Hepatocyte (in vitro differentiated cells): ENCODE measurements at regions not wholly inside any gene's neighbourhood (a gene's known extent, or its start where the extent isn't known, plus 50 kb on each side); places are given as distances from the start of the nearest gene placed in this dataset.

ENCODE experiments used
- DNase-seq: peaks from one replicate; pipeline ENCODE4 v3.0.0-alpha.2; 2016; ENCODE audit warnings: low spot score
- H2AFZ ChIP-seq: fragments of 200-600 bp; sonication (generic); 2 replicates; pipeline ENCODE4 v1.6.0; 2016; ENCODE audit warnings: antibody characterized with exemption, mild to moderate bottlenecking
- H3K27ac ChIP-seq: fragments of 200-600 bp; sonication (generic); 2 replicates; pipeline ENCODE4 v1.5.1; 2016; ENCODE audit warnings: mild to moderate bottlenecking
- H3K27me3 ChIP-seq: fragments of 200-600 bp; sonication (generic); 2 replicates; pipeline ENCODE4 v1.6.1; 2016
- H3K36me3 ChIP-seq: fragments of 200-600 bp; sonication (generic); replicated peaks from 2 replicates; pipeline ENCODE4 v1.5.1; 2016; ENCODE audit warnings: low read depth; ENCODE audit not compliant: insufficient read depth
- H3K4me1 ChIP-seq: fragments of 200-600 bp; sonication (generic); 2 replicates; pipeline ENCODE4 v1.5.1; 2016; ENCODE audit warnings: mild to moderate bottlenecking, moderate library complexity; ENCODE audit not compliant: insufficient read depth
- H3K4me2 ChIP-seq: fragments of 200-600 bp; sonication (generic); 2 replicates; pipeline ENCODE4 v1.6.0; 2016
- H3K4me3 ChIP-seq: fragments of 200-600 bp; sonication (generic); 2 replicates; pipeline ENCODE4 v1.5.1; 2016; ENCODE audit warnings: mild to moderate bottlenecking
- H3K79me2 ChIP-seq: fragments of 200-600 bp; sonication (generic); 2 replicates; pipeline ENCODE4 v1.6.0; 2017; ENCODE audit warnings: mild to moderate bottlenecking
- H3K9me2 ChIP-seq: fragments of 200-600 bp; sonication (generic); replicated peaks from 2 replicates; pipeline ENCODE4 v1.6.0; 2017; ENCODE audit warnings: mild to moderate bottlenecking; ENCODE audit not compliant: insufficient read depth
- H3K9me3 ChIP-seq: fragments of 200-600 bp; sonication (generic); 2 replicates; pipeline ENCODE4 v1.5.1; 2016; ENCODE audit warnings: low read depth, mild to moderate bottlenecking
- H4K20me1 ChIP-seq: fragments of 200-600 bp; sonication (generic); 2 replicates; pipeline ENCODE4 v1.6.0; 2016; ENCODE audit warnings: mild to moderate bottlenecking; ENCODE audit not compliant: insufficient read depth, poor library complexity, severe bottlenecking
- EZH2 ChIP-seq: fragments of 200-600 bp; sonication (generic); IDR thresholded peaks from 2 replicates; pipeline ENCODE4 v1.6.1; 2016; ENCODE audit warnings: antibody characterized with exemption, mild to moderate bottlenecking, borderline replicate concordance
- EZH2phosphoT487 ChIP-seq: fragments of 200-600 bp; sonication (generic); IDR thresholded peaks from one replicate; pipeline ENCODE4 v1.6.1; 2018; ENCODE audit warnings: antibody characterized with exemption, mild to moderate bottlenecking, low read depth, moderate library complexity; ENCODE audit not compliant: unreplicated experiment, severe bottlenecking
- WGBS: methylation state at CpG from one replicate; pipeline ENCODE4 v1.1.6; 2016; ENCODE audit warnings: low lambda C conversion rate; ENCODE audit errors: missing lambda C conversion rate; 5-methylcytosine and 5-hydroxymethylcytosine counted together
- TF ChIP-seq, protein P1 (sequence below): fragments of 200-600 bp; sonication (generic); IDR thresholded peaks from 2 replicates; pipeline ENCODE4 v1.5.1; 2016; ENCODE audit warnings: antibody characterized with exemption, mild to moderate bottlenecking; ENCODE audit not compliant: poor library complexity

DNA sequence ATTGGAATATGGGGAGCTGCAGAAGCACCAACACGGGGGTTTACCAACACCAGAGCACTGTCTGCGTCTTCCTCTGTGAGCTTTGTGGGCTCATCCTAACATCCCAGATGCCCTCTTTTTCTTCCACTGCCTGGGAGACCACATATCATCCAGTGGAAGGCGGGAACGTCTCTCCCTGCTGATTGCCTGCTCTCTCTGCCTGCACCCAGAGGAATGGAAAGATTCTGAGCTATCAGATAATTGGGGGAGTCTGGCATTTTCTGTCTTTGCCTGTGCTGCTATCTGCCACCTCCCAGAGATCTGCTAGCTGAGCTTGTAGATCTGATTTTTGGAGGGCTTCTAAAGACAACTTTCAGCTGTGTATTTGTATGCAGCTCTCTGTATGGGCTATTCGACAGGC lies 166.2 kb upstream of the PLXNA2 start:
- H3K27me3 ChIP-seq, result no peaks in the 10 kb centered on the region
- no peaks in the 10 kb centered on the region for H4K20me1 ChIP-seq
- DNase-seq, result no peak
- H3K36me3 ChIP-seq, result no peaks in the 10 kb centered on the region
- H3K4me2 ChIP-seq, result no peak overlapping the region
- no peak overlapping the region for H3K4me3 ChIP-seq
- no peaks in the 10 kb centered on the region for H3K9me3 ChIP-seq
- no peak for TF ChIP-seq EZH2phosphoT487
- no peak for TF ChIP-seq EZH2
- TF ChIP-seq, protein P1, sequence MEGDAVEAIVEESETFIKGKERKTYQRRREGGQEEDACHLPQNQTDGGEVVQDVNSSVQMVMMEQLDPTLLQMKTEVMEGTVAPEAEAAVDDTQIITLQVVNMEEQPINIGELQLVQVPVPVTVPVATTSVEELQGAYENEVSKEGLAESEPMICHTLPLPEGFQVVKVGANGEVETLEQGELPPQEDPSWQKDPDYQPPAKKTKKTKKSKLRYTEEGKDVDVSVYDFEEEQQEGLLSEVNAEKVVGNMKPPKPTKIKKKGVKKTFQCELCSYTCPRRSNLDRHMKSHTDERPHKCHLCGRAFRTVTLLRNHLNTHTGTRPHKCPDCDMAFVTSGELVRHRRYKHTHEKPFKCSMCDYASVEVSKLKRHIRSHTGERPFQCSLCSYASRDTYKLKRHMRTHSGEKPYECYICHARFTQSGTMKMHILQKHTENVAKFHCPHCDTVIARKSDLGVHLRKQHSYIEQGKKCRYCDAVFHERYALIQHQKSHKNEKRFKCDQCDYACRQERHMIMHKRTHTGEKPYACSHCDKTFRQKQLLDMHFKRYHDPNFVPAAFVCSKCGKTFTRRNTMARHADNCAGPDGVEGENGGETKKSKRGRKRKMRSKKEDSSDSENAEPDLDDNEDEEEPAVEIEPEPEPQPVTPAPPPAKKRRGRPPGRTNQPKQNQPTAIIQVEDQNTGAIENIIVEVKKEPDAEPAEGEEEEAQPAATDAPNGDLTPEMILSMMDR, result no peak
- no peak overlapping the region for H3K27ac ChIP-seq
- no peaks in the 10 kb centered on the region for H3K79me2 ChIP-seq
- H2AFZ ChIP-seq, result no peak overlapping the region
- no peaks in the 10 kb centered on the region for H3K9me2 ChIP-seq
- WGBS, result 70% methylated on average over 5 of the region's 5 CpGs
- no peaks in the 10 kb centered on the region for H3K4me1 ChIP-seq

DNA sequence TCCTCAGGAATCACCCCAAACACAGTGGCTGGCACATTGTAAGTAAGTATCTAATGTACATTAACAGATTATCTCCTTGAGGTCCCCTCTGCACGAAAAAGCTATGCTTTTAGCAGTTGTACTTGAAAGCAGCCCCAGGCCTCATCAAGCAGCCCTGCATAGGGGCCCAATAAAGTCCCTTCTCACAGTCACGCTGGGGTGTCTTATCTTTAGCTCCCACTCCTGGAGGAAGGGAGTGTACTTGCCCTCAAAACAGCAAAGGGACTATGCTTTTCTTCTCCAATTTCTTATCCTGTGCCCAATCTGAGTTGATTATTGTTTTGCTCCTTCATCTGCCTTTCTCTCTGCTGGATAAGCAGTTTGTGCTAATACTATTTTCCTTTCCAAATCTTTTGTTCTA lies 168.8 kb upstream of the PLXNA2 start:
- no peak overlapping the region for H3K4me3 ChIP-seq
- no peaks in the 10 kb centered on the region for H4K20me1 ChIP-seq
- H3K9me3 ChIP-seq, result no peaks in the 10 kb centered on the region
- no peaks in the 10 kb centered on the region for H3K4me1 ChIP-seq
- no peaks in the 10 kb centered on the region for H3K79me2 ChIP-seq
- TF ChIP-seq, protein P1, result no peak
- TF ChIP-seq EZH2 (no peak), EZH2phosphoT487 (no peak)
- no peaks in the 10 kb centered on the region for H3K9me2 ChIP-seq
- H3K4me2 ChIP-seq, result no peak overlapping the region
- no peak overlapping the region for H2AFZ ChIP-seq
- no peak overlapping the region for H3K27ac ChIP-seq
- no peaks in the 10 kb centered on the region for H3K36me3 ChIP-seq
- DNase-seq, result no peak
- no peaks in the 10 kb centered on the region for H3K27me3 ChIP-seq
- WGBS, result 45% methylated on average over 2 of the region's 2 CpGs

GRCh38 chr1:208418667-208419066 lies 174.5 kb upstream of the PLXNA2 start:
- H4K20me1 ChIP-seq, result no peaks in the 10 kb centered on the region
- no peaks in the 10 kb centered on the region for H3K9me2 ChIP-seq
- DNase-seq, result no peak
- H3K4me3 ChIP-seq, result no peak overlapping the region
- H3K27ac ChIP-seq, result no peak overlapping the region
- no peaks in the 10 kb centered on the region for H3K27me3 ChIP-seq
- 91% methylated on average over 1 of the region's 1 CpG for WGBS
- TF ChIP-seq EZH2phosphoT487 (no peak), EZH2 (no peak)
- TF ChIP-seq, protein P1, result no peak
- H3K79me2 ChIP-seq, result no peaks in the 10 kb centered on the region
- no peak overlapping the region for H3K4me2 ChIP-seq
- no peaks in the 10 kb centered on the region for H3K36me3 ChIP-seq
- no peak overlapping the region for H2AFZ ChIP-seq
- no peaks in the 10 kb centered on the region for H3K9me3 ChIP-seq
- H3K4me1 ChIP-seq, result no peaks in the 10 kb centered on the region

GRCh38 chr1:208419746-208420420 lies 175.7 kb upstream of the PLXNA2 start:
- no peaks in the 10 kb centered on the region for H3K4me1 ChIP-seq
- TF ChIP-seq EZH2 (no peak), EZH2phosphoT487 (no peak)
- TF ChIP-seq, protein P1, result no peak
- no peak for DNase-seq
- no peak overlapping the region for H3K27ac ChIP-seq
- H2AFZ ChIP-seq, result no peak overlapping the region
- H3K27me3 ChIP-seq, result no peaks in the 10 kb centered on the region
- no peaks in the 10 kb centered on the region for H3K79me2 ChIP-seq
- H3K9me3 ChIP-seq, result no peaks in the 10 kb centered on the region
- 75% methylated on average over 5 of the region's 5 CpGs for WGBS
- H3K9me2 ChIP-seq, result no peaks in the 10 kb centered on the region
- no peak overlapping the region for H3K4me3 ChIP-seq
- H3K4me2 ChIP-seq, result no peak overlapping the region
- no peaks in the 10 kb centered on the region for H3K36me3 ChIP-seq
- H4K20me1 ChIP-seq, result no peaks in the 10 kb centered on the region
